CD1c-positive myeloid dendritic cell (primary cell): ENCODE measurements at regions not wholly inside any gene's neighbourhood (a gene's known extent, or its start where the extent isn't known, plus 50 kb on each side); places are given as distances from the start of the nearest gene placed in this dataset.

Experiments
- DNase-seq: peaks from one replicate; pipeline ENCODE4 v3.0.0-alpha.2; 2016; ENCODE audit errors: extremely low spot score

- no peak for DNase-seq
Observed at GRCh38 chr22:48568736-48569330, 1258.8 kb downstream of the BRD1 start.

- no peak for DNase-seq
Observed at GRCh38 chr22:48567213-48567975, 1260.3 kb downstream of the BRD1 start.

- no peak for DNase-seq
Observed at GRCh38 chr22:48566741-48567140, 1260.9 kb downstream of the BRD1 start.

GRCh38 chr22:48565901-48566501 lies 1261.7 kb downstream of the BRD1 start:
- DNase-seq, result no peak

- no peak for DNase-seq
Observed at GRCh38 chr22:48564995-48565394, 1262.7 kb downstream of the BRD1 start.

- DNase-seq, result no peak
Observed at GRCh38 chr22:48563966-48564330, 1263.7 kb downstream of the BRD1 start.

GRCh38 chr22:48563118-48563965 lies 1264.3 kb downstream of the BRD1 start:
- DNase-seq, result no peak

- no peak for DNase-seq
Observed at GRCh38 chr22:48561676-48562075, 1266.0 kb downstream of the BRD1 start.

- DNase-seq, result no peak
Observed at GRCh38 chr22:48560836-48561235, 1266.8 kb downstream of the BRD1 start.

GRCh38 chr22:48560389-48560751 lies 1267.3 kb downstream of the BRD1 start:
- DNase-seq, result no peak

GRCh38 chr22:48559647-48560388 lies 1267.9 kb downstream of the BRD1 start:
- no peak for DNase-seq

GRCh38 chr22:48558606-48559402 lies 1268.9 kb downstream of the BRD1 start:
- DNase-seq, result no peak

- DNase-seq, result no peak
Observed at GRCh38 chr22:48558016-48558415, 1269.7 kb downstream of the BRD1 start.

GRCh38 chr22:48557473-48557872 lies 1270.2 kb downstream of the BRD1 start:
- DNase-seq, result no peak

GRCh38 chr22:48556751-48557150 lies 1270.9 kb downstream of the BRD1 start:
- DNase-seq, result no peak

- no peak for DNase-seq
Observed at GRCh38 chr22:48556222-48556621, 1271.5 kb downstream of the BRD1 start.

- no peak for DNase-seq
Observed at GRCh38 chr22:48555606-48556005, 1272.1 kb downstream of the BRD1 start.

GRCh38 chr22:48554893-48555572 lies 1272.6 kb downstream of the BRD1 start:
- DNase-seq, result no peak

GRCh38 chr22:48553694-48554308 lies 1273.9 kb downstream of the BRD1 start:
- DNase-seq, result no peak

- DNase-seq, result no peak
Observed at GRCh38 chr22:48553119-48553518, 1274.6 kb downstream of the BRD1 start.
